HG03565 (cell line): ENCODE measurements at regions not wholly inside any gene's neighbourhood (a gene's known extent, or its start where the extent isn't known, plus 50 kb on each side); places are given as distances from the start of the nearest gene placed in this dataset.
"Not testable (repeated sequence)": the region's sequence is repeated elsewhere in the genome, so short reads cannot be mapped to it uniquely, and the experiment has no call there.

Experiments
- ATAC-seq: cut with Tn5 transposase; IDR thresholded peaks from one replicate; pipeline ENCODE4 v1.9.1; 2021; ENCODE audit warnings: mild to moderate bottlenecking, moderate library complexity; ENCODE audit not compliant: unreplicated experiment

- no peak for ATAC-seq
Observed at GRCh38 chr11:92122561-92122960, 102.1 kb upstream of the FAT3 start.

- no peak for ATAC-seq
Observed at GRCh38 chr11:92111287-92111686, 113.3 kb upstream of the FAT3 start.

GRCh38 chr11:92109466-92109865 is 115.2 kb upstream of the FAT3 start:
- ATAC-seq: no peak

GRCh38 chr11:92107331-92107730 is 117.3 kb upstream of the FAT3 start:
- ATAC-seq: no peak

GRCh38 chr11:92104349-92104748 is 120.3 kb upstream of the FAT3 start:
- no peak for ATAC-seq

GRCh38 chr11:92101920-92102319 is 122.7 kb upstream of the FAT3 start:
- no peak for ATAC-seq

GRCh38 chr11:92099183-92099582 is 125.4 kb upstream of the FAT3 start:
- no peak for ATAC-seq

GRCh38 chr11:92098172-92098571 is 126.4 kb upstream of the FAT3 start:
- no peak for ATAC-seq

- no peak for ATAC-seq
Observed at GRCh38 chr11:92087725-92088537, 136.7 kb upstream of the FAT3 start.

- ATAC-seq: no peak
Observed at GRCh38 chr11:92083123-92083522, 141.5 kb upstream of the FAT3 start.

- ATAC-seq: no peak
Observed at GRCh38 chr11:92082652-92083051, 142.0 kb upstream of the FAT3 start.

GRCh38 chr11:92074498-92074897 is 150.1 kb upstream of the FAT3 start:
- ATAC-seq: not testable (repeated sequence)

- ATAC-seq: no peak
Observed at GRCh38 chr11:92071660-92072059, 153.0 kb upstream of the FAT3 start.

- no peak for ATAC-seq
Observed at GRCh38 chr11:92070026-92070889, 154.4 kb upstream of the FAT3 start.

- ATAC-seq: no peak
Observed at GRCh38 chr11:92067016-92067415, 157.6 kb upstream of the FAT3 start.

GRCh38 chr11:92061456-92062062 is 163.1 kb upstream of the FAT3 start:
- ATAC-seq: no peak

- ATAC-seq: no peak
Observed at GRCh38 chr11:92057849-92058442, 166.7 kb upstream of the FAT3 start.

GRCh38 chr11:92053216-92053615 is 171.4 kb upstream of the FAT3 start:
- ATAC-seq: no peak

GRCh38 chr11:92050305-92050704 is 174.3 kb upstream of the FAT3 start:
- ATAC-seq: no peak

- no peak for ATAC-seq
Observed at GRCh38 chr11:92048415-92048814, 176.2 kb upstream of the FAT3 start.

- no peak for ATAC-seq
Observed at GRCh38 chr11:92046103-92046502, 178.5 kb upstream of the FAT3 start.
